GM18870 (cell line): ENCODE measurements at regions not wholly inside any gene's neighbourhood (a gene's known extent, or its start where the extent isn't known, plus 50 kb on each side); places are given as distances from the start of the nearest gene placed in this dataset.
A peak's percentile ranks its signal among the peaks of the same experiment; 100 is the strongest.

ENCODE experiments used
- ATAC-seq: cut with Tn5 transposase; IDR thresholded peaks from one replicate; pipeline ENCODE4 v1.9.1; 2021; ENCODE audit warnings: moderate library complexity; ENCODE audit not compliant: unreplicated experiment

- ATAC-seq = no peak
These were observed 1560.3 kb downstream of the MRPL39 start for GRCh38 chr21:24046829-24047443.

GRCh38 chr21:24045775-24046215 lies 1561.5 kb downstream of the MRPL39 start:
- no peak for ATAC-seq

DNA sequence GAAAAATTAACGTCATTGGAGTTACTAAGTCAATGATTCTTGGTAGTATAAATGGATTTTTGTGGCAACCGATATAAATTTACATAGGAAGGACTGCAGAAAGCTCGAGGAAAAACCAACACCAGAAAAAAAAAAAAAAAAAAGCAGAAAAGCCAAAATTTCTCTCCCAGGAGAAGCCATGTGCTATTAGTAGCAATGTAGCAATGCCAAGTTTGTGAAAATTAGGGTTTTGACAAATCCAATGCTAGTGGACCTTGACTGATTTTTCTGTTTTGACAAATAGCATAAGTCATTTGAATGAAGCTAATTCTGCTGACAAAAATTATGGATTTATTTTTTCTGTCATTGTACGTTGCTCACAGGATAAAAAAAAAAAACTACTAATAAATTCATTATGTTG lies 1561.9 kb downstream of the MRPL39 start:
- ATAC-seq = no peak

GRCh38 chr21:24042687-24043086 lies 1564.6 kb downstream of the MRPL39 start:
- ATAC-seq = no peak

GRCh38 chr21:24032709-24033232 lies 1574.5 kb downstream of the MRPL39 start:
- no peak for ATAC-seq

- ATAC-seq = no peak
These were observed 1579.9 kb downstream of the MRPL39 start for GRCh38 chr21:24027396-24027795.

GRCh38 chr21:24025101-24025500 lies 1582.2 kb downstream of the MRPL39 start:
- ATAC-seq = no peak

DNA sequence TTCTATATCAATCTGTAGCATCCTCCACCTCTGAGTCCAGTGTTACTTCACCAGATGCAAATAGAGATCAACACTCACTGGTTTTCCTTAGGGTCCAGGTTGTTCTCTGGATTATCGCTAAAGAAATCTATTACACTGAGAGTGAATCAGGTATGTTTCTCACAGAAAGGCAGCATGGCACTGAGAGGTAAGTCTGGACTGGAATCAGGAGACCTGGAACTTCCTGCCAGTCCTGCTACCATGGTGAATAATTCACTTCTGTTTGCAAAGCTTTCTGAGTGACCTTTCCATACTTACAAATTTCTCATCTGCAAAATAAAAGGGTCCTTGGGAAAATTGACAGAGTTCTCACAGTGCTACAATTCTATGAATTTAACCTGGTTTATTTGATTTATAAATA lies 1583.3 kb downstream of the MRPL39 start:
- no peak for ATAC-seq

DNA sequence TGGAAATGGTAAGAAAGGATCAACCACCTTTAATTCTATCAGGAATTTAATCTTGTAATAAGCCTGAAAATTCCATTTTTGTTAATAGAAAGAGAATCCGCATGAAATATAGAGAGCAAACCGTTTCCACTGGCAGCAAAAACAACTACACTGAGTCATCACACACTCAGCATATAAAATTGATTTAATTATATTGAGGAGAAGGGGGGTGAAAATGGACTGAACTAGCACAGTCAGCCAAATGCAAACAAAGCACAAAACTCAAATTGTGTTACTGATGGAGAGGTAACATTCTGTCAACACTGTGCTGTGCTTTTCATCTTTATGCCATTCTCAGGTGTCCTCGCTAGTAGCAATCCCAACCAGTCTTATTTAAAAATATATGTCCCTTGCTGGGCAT lies 1583.9 kb downstream of the MRPL39 start:
- ATAC-seq = no peak

DNA sequence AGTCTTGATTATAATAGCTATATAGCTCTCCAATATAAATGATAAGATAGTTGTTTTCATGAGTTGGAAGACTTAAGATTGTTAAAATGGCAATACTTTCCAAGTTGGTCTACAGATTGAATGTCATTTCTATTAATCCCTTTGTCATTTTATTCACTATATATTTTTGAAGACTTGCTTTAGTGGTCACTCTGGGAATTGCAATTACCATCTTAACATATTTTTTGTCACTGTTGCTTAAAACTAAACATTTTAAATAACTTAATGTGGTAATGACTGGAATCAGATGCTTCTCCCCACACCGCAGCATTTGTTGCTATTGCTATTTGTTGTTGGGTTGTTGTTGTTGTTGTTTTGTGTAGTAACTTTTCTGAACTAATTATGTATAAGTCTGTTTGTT lies 1592.9 kb downstream of the MRPL39 start:
- ATAC-seq = no peak

DNA sequence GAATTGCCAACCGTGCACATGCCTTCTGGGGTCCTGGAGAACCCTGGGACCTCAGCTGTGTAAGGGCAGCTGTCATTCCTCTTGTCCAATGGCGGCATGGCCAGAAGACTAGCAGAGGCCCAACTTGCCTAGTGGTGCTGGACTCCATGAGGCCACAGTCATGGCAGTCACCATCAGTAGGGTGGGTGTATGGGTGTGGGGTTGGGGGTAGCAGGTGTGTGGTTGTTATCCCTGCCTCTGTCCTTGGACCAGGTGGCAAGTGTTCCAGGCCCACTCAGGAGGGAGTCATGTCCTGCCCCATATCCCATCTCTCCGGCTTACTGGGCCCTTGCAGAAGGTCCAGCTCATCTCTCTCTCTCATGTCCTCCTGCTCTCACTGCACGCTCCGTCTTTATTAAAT lies 1596.2 kb downstream of the MRPL39 start:
- ATAC-seq = no peak

- no peak for ATAC-seq
These were observed 1599.7 kb downstream of the MRPL39 start for GRCh38 chr21:24007592-24007991.

DNA sequence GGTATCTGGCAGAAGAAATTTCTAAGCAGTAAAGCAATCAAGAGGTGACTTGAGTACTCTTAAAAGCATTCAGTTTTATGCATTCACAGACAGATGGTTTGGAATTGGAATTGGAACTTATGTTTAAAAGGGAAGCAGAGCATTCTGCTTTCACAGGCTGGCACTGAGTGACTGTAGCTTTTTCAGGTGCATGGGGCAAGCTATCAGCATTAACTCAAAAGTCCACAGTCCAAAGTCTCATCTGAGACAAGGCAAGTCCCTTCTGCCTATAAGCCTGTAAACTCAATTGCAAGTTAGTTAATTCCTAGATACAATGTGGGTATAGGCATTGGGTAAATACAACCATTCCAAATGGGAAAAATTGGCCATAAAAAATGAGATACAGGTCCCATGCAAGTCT lies 1620.3 kb downstream of the MRPL39 start:
- no peak for ATAC-seq

GRCh38 chr21:23986214-23986613 lies 1621.1 kb downstream of the MRPL39 start:
- ATAC-seq = no peak

- no peak for ATAC-seq
These were observed 1624.7 kb downstream of the MRPL39 start for GRCh38 chr21:23982546-23982945.

- no peak for ATAC-seq
These were observed 1629.3 kb downstream of the MRPL39 start for GRCh38 chr21:23977971-23978370.

- peak; percentile 96 for ATAC-seq
These were observed 1638.3 kb downstream of the MRPL39 start for GRCh38 chr21:23968722-23969647.

DNA sequence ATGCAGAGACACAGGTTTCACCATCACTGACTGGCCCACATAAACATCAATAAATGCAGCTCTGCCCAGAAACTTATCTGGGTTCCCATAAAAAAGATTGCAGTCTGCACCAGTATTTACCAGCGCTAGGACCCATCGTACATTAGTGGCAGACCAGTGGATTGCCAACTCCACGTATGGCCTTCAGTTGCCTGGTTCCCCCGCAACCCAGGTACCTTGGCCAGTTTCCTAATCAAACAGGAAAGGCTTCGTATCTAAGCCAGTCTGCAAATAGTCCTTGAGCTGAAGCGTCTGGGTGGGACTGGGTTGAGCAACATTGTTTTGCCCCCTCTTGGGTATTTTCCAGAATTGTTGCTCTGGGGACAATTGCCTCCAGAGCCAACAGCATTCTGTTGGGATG lies 1639.3 kb downstream of the MRPL39 start:
- no peak for ATAC-seq

- no peak for ATAC-seq
These were observed 1643.8 kb downstream of the MRPL39 start for GRCh38 chr21:23963454-23963853.

GRCh38 chr21:23960769-23961168 lies 1646.5 kb downstream of the MRPL39 start:
- no peak for ATAC-seq

- ATAC-seq = no peak
These were observed 1652.0 kb downstream of the MRPL39 start for GRCh38 chr21:23955135-23955843.
